ENCODE measurements at regions not wholly inside any gene's neighbourhood (a gene's known extent, or its start where the extent isn't known, plus 50 kb on each side); places are given as distances from the start of the nearest gene placed in this dataset.

DNA sequence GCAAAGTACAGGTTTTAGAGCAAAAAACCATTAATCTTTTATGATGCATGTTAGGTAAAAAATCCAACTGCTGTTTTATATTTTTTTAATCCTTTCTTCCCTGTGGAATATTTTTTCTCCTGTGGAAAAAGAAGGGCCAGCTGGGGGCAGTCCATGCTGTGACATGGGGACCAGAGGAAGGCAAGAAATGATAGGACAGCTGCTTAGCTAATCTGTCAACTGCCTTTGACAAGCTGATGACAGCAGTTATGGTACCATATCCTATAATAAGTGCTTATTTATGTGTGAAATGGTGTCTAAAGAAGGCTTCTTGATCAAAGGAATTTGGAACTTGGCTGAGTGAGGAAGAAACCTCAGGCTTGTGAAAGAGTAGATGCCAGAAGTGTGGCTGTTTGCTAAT lies 452.4 kb upstream of the NOVA1 start:
- no peak for TF ChIP-seq POLR2A (IDR thresholded peaks at IDR 0.05; ENCODE audit: low read depth, low read length)
- no peak for TF ChIP-seq MXI1 (IDR thresholded peaks at IDR 0.05; ENCODE audit: borderline replicate concordance, low read depth, low read length)
- TF ChIP-seq RCOR1 (IDR thresholded peaks at IDR 0.05; ENCODE audit: insufficient replicate concordance, low read length), result no peak
- TF ChIP-seq CEBPB (IDR thresholded peaks at IDR 0.05; ENCODE audit: low read depth, low read length), result no peak
- no peak for TF ChIP-seq FOS (IDR thresholded peaks at IDR 0.05; ENCODE audit: low read depth, low read length)
- TF ChIP-seq, protein P1, sequence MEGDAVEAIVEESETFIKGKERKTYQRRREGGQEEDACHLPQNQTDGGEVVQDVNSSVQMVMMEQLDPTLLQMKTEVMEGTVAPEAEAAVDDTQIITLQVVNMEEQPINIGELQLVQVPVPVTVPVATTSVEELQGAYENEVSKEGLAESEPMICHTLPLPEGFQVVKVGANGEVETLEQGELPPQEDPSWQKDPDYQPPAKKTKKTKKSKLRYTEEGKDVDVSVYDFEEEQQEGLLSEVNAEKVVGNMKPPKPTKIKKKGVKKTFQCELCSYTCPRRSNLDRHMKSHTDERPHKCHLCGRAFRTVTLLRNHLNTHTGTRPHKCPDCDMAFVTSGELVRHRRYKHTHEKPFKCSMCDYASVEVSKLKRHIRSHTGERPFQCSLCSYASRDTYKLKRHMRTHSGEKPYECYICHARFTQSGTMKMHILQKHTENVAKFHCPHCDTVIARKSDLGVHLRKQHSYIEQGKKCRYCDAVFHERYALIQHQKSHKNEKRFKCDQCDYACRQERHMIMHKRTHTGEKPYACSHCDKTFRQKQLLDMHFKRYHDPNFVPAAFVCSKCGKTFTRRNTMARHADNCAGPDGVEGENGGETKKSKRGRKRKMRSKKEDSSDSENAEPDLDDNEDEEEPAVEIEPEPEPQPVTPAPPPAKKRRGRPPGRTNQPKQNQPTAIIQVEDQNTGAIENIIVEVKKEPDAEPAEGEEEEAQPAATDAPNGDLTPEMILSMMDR (conservative IDR thresholded peaks at IDR 0.05; ENCODE audit: low read depth, low read length), result no peak
- TF ChIP-seq RAD21 (IDR thresholded peaks at IDR 0.05; ENCODE audit: low read length), result no peak

Measured in IMR-90 (cell line).